Kidney epithelial cell (primary cell): ENCODE measurements at regions not wholly inside any gene's neighbourhood (a gene's known extent, or its start where the extent isn't known, plus 50 kb on each side); places are given as distances from the start of the nearest gene placed in this dataset.

Experiments
- DNase-seq: peaks from one replicate; pipeline ENCODE4 v3.0.0-alpha.2; 2010; ENCODE audit warnings: low read depth
- H3K27me3 ChIP-seq: 2 replicates; pipeline ENCODE4 v1.6.0; 2011; ENCODE audit warnings: low read length; ENCODE audit not compliant: control insufficient read depth, insufficient read depth
- H3K36me3 ChIP-seq: 2 replicates; pipeline ENCODE4 v1.5.1; 2011; ENCODE audit warnings: low read length; ENCODE audit not compliant: control insufficient read depth, insufficient read depth
- H3K4me3 ChIP-seq: 2 replicates; pipeline ENCODE4 v1.5.1; 2011; ENCODE audit warnings: low read depth, mild to moderate bottlenecking, control low read depth, low read length
- TF ChIP-seq, protein P1 (sequence below): IDR thresholded peaks from 2 replicates; pipeline ENCODE4 v1.5.1; 2011; ENCODE audit warnings: mild to moderate bottlenecking, moderate library complexity, low read length, control low read depth, inconsistent platforms; ENCODE audit not compliant: insufficient read depth, poor library complexity, severe bottlenecking

DNA sequence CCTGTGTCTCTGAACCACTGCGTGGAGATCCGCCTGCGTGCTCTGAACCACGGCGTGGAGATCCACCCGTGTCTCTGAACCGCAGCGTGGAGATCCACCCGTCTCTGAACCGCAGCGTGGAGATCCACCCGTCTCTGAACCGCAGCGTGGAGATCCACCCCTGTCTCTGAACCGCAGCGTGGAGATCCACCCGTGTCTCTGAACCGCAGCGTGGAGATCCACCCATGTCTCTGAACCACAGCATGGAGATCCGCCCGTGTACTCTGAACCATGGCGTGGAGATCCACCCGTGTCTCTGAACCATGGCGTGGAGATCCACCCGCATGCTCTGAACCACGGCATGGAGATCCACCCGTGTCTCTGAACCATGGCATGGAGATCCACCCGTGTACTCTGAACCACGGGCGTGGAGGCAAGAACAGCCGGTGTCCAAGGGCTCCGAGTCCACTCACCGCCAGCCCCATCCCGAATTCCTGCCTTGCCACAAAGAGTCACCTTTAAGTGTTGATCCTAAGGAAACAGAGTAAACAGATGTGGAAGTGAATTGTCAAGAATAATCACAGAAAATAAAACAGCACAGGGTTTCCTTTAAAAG lies 659.4 kb downstream of the BRD1 start:
- TF ChIP-seq, protein P1, sequence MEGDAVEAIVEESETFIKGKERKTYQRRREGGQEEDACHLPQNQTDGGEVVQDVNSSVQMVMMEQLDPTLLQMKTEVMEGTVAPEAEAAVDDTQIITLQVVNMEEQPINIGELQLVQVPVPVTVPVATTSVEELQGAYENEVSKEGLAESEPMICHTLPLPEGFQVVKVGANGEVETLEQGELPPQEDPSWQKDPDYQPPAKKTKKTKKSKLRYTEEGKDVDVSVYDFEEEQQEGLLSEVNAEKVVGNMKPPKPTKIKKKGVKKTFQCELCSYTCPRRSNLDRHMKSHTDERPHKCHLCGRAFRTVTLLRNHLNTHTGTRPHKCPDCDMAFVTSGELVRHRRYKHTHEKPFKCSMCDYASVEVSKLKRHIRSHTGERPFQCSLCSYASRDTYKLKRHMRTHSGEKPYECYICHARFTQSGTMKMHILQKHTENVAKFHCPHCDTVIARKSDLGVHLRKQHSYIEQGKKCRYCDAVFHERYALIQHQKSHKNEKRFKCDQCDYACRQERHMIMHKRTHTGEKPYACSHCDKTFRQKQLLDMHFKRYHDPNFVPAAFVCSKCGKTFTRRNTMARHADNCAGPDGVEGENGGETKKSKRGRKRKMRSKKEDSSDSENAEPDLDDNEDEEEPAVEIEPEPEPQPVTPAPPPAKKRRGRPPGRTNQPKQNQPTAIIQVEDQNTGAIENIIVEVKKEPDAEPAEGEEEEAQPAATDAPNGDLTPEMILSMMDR, result no peak
- Histone ChIP-seq H3K36me3 (no peaks in the 10 kb centered on the region), H3K4me3 (no peak overlapping the region), H3K27me3 (no peaks in the 10 kb centered on the region)
- no peak for DNase-seq

DNA sequence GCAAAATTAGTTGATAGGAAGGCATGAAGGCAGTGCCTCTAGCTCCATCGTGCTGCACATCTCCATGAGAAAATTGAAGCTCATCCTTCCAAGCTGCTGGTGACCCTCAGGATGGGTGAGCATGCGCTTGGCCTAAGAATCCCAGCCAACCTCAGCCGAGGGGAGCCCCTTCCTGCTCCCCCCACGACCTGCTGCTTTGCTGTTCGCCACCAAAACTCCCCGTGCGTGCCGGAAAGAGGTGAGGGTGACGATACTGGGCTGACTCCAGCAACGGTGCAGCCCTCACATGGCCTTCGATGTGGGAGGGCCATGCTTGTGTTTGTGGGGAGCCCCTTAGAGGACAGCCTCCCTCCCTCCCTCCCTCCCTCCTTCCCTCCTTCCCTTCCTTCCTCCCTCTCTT lies 660.9 kb downstream of the BRD1 start:
- no peak for DNase-seq
- Histone ChIP-seq H3K4me3 (no peak overlapping the region), H3K27me3 (no peaks in the 10 kb centered on the region), H3K36me3 (no peaks in the 10 kb centered on the region)
- TF ChIP-seq, protein P1, result no peak

DNA sequence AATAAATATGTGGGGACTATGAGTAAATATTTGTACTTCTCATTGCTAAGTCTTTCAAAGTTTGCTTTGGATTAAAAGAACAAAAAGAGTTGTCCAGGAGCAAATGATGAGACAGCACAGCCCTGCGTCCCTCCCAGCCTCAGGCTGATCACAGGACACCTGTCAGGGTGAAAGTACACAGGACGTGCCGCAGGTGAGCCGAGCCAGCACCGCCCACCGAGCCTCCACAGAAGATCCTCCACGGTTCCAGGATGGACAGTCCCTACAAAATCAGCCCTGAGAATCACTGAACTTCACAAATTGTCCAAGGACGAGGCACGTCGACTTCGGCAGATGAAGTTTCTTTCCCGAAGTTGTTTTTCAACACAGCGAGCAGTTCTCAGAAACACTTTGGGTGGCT lies 661.5 kb downstream of the BRD1 start:
- Histone ChIP-seq H3K4me3 (no peak overlapping the region), H3K36me3 (no peaks in the 10 kb centered on the region), H3K27me3 (no peaks in the 10 kb centered on the region)
- no peak for DNase-seq
- TF ChIP-seq, protein P1, result no peak

DNA sequence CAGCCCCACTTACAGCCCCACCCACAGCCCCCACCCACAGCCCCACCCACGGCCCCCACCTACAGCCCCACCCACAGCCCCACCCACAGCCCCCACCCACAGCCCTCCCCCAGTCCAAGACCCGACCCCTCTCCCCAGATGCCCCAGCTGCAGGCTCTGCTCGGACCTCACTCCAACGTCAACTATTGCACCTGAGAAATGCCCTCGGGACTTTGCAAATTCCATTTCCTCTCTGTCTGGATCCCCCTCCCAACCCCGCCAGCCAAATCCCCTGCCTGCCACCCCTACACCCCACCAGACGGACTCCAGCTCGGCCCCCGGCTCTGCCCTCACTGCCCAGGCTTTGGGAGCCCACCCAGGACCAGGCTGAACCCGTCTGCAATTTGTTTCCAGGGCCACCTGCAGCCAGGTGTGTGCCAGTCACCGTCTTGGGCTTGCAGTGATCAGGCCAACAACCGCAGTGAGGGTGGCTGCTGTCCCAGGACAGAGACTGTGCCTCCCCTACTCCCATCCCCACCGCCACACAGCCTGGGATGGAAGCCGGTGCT lies 662.8 kb downstream of the BRD1 start:
- Histone ChIP-seq H3K27me3 (no peaks in the 10 kb centered on the region), H3K36me3 (no peaks in the 10 kb centered on the region), H3K4me3 (no peak overlapping the region)
- no peak for DNase-seq
- TF ChIP-seq, protein P1, result no peak

DNA sequence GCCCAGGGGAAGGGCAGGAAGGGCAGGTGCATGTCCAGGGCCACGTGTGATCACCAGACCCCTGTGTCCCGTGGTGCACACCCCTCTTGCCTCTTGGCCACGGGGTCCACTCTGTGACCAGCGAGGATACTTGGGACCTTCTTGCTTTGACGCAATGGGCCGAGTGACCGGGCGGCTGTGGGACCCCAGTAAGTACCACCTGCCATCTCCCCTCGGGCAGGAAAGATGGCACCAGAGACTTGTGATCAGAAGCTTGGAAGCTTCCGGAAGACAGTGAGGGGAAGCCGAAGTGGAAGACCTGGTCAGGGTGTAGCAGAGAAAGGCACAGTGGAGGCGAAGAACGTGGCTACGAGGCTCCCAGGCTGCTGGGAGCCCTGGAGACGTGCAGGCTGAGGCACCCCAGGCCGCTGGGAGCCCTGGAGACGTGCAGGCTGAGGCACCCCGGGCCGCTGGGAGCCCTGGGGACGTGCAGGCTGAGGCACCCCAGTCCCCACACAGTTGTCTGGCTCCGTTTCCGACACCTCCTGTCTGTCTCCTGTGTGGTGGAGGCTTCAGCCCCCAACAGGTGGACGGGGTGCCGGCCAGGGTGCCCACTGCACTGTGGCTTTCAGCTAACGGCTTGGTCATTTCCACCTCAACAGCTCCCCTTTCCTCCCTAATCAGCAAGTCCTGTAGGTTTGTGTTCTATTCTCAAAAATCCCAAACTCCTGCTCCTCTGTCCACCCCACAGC lies 663.5 kb downstream of the BRD1 start:
- no peak for DNase-seq
- H3K4me3 ChIP-seq, result no peak overlapping the region
- no peaks in the 10 kb centered on the region for H3K27me3 ChIP-seq
- TF ChIP-seq, protein P1, result no peak
- no peaks in the 10 kb centered on the region for H3K36me3 ChIP-seq
